Muscle layer of duodenum (tissue), 2 donors: ENCODE measurements at regions not wholly inside any gene's neighbourhood (a gene's known extent, or its start where the extent isn't known, plus 50 kb on each side); places are given as distances from the start of the nearest gene placed in this dataset.

Experiments
- H3K27ac ChIP-seq: one replicate; pipeline ENCODE4 v1.7.0; 2013; ENCODE audit warnings: mild to moderate bottlenecking, low read length
- H3K27me3 ChIP-seq: one replicate; pipeline ENCODE4 v1.7.0; 2013; ENCODE audit warnings: low read depth, mild to moderate bottlenecking, control low read depth, low read length
- H3K36me3 ChIP-seq, 2 donors: one replicate each; pipeline ENCODE4 v1.7.0; 2013; ENCODE audit warnings: low read length in 2 of 2, control low read depth in 1 of 2, mild to moderate bottlenecking in 1 of 2; ENCODE audit not compliant: insufficient read depth in 2 of 2, control insufficient read depth in 1 of 2
- H3K4me1 ChIP-seq, 2 donors: one replicate each; pipeline ENCODE4 v1.7.0; 2013; ENCODE audit warnings: low read length in 2 of 2, mild to moderate bottlenecking in 2 of 2, control low read depth in 1 of 2, moderate library complexity in 1 of 2; ENCODE audit not compliant: insufficient read depth in 2 of 2, control insufficient read depth in 1 of 2
- H3K4me3 ChIP-seq, 2 donors: one replicate each; pipeline ENCODE4 v1.7.0; 2013; ENCODE audit warnings: low read length in 2 of 2, low read depth in 1 of 2, mild to moderate bottlenecking in 1 of 2
- H3K9me3 ChIP-seq, 2 donors: one replicate each; pipeline ENCODE4 v1.7.0; 2013; ENCODE audit warnings: low read length in 2 of 2, control low read depth in 1 of 2, mild to moderate bottlenecking in 1 of 2; ENCODE audit not compliant: control insufficient read depth in 1 of 2
- donor health status: healthy.

DNA sequence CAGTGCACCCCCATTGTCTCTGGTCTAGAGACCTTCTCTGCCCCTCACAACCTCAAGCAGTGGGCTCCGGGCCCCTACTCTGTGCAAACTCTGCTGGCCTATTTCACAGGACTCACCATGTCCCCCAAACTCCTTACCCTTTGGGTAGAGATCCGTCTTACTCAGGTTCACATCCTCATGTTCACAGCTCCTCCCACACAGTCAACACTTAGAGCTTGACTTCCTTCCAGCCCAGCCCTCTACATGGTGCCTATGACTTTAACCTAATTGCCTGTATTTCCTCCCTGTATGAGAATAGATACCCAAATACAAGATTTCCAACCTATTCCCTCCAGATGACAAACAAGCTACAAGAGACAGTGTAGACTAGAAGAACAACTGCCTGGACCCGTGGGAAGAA is 528.6 kb upstream of the JARID2 start:
- Histone ChIP-seq H3K4me3 (no peak overlapping the region), H3K9me3 (no peaks in the 10 kb centered on the region), H3K27ac (no peak overlapping the region), H3K4me1 (no peaks in the 10 kb centered on the region), H3K36me3 (no peaks in the 10 kb centered on the region), H3K27me3 (no peaks in the 10 kb centered on the region)

DNA sequence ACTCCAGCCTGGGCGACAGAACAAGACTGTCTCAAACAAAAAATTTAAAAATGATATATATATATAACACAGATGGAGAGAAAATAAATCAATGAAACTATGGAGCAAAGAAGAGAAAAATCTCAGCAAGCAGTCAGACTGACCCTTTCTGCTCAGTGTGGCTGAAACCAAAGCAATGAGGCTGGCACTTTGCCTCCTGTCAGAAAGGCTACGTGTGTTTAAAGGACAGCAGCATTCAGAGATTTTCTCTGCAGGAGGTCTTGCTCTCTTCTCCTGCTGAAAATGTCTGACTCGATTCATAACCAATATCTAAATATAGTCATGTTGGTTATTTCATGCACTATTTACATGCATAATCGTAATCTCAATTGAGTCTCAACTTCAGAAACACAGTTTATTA is 527.0 kb upstream of the JARID2 start:
- Histone ChIP-seq H3K4me1 (no peaks in the 10 kb centered on the region), H3K36me3 (no peaks in the 10 kb centered on the region), H3K9me3 (no peaks in the 10 kb centered on the region), H3K27me3 (no peaks in the 10 kb centered on the region), H3K27ac (no peak overlapping the region), H3K4me3 (no peak overlapping the region)

DNA sequence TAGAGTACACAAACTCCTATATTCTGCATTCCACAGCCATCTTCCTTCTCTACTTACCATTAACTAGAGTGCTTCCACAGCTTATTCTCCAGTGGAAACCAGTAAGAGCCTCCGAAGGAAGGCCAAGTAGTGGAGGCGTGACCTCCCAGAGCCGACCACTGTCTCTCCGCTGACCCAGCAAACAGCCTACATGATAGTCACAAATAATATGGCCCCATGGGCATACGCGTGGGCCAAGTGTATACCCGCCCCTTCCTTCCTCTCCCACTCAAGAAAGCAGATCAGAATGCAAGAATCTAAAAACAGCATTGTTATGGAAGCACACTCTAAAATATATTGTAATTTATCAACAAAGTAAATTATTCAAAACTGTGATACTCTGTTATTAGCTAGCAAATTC is 526.6 kb upstream of the JARID2 start:
- Histone ChIP-seq H3K36me3 (no peaks in the 10 kb centered on the region), H3K27ac (no peak overlapping the region), H3K27me3 (no peaks in the 10 kb centered on the region), H3K4me1 (no peaks in the 10 kb centered on the region), H3K9me3 (no peaks in the 10 kb centered on the region), H3K4me3 (no peak overlapping the region)

DNA sequence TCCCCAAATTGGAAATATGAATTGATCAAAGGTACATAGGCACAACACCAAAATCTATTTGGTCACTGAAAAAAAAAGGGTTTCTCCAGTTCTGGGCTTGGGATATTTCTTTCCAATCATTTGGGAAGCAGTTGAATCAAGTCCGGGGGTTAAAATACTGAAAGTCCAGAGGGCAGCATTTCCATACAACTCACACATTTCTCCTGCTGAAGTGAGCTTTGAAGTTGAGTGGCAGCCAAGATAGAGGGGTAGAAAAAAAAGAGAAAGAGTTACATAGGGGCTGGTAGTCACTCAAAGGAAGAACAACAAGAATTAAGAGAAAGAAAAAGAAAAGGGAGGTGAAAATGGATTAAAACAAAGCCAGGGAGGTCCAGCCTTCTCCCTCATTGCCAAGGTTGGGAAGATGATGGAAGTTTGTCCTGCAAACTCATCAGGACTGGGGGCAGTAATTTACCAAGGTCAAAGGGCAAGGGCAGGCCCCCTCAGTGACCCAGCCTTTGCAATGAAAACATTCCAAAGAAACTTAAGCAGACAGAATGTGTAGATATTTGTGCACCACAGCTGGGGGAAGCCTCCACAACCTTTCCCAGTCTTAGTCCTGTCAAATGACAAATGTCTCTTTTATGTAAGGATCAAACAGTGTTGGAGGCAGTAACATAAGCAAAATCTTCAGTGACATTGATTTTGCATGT is 525.3 kb upstream of the JARID2 start:
- Histone ChIP-seq H3K27me3 (no peaks in the 10 kb centered on the region), H3K36me3 (no peaks in the 10 kb centered on the region), H3K4me3 (no peak overlapping the region), H3K27ac (peak overlapping the region; percentile 12), H3K4me1 (no peaks in the 10 kb centered on the region), H3K9me3 (no peaks in the 10 kb centered on the region)

DNA sequence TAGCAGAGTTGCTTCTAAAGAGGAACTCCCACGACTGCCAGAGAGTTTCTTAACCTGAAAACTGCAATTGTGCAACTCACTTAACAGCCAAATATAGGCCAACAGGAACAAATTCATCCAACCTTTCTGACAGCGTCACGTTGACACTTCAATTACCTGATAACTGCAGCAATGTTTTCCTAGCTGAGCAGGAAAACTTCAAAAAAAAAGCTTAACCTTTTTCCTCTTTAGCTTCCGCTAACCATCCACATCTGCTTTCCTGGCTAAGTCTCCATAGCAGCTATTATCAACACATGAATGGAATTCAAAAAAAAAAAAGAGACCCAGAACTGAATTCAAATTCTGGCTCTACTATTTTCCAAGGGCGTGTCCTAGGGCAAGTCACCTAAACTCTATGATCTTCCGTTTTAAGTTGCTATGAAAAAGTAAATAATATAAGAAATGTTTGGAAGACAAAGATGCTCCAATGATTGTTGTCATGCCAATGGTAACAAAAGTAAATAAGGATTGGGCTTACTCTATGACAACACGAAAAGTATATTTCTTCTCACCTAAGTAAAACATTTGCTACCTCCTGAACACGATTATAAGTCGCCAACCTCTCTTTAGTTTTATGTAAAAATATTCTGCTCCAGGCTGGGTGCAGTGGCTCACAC is 524.6 kb upstream of the JARID2 start:
- H3K4me3 ChIP-seq: no peak overlapping the region
- H3K36me3 ChIP-seq: no peaks in the 10 kb centered on the region
- H3K27me3 ChIP-seq: no peaks in the 10 kb centered on the region
- H3K9me3 ChIP-seq: no peaks in the 10 kb centered on the region
- no peaks in the 10 kb centered on the region for H3K4me1 ChIP-seq
- H3K27ac ChIP-seq: peak overlapping the region; percentile 12

DNA sequence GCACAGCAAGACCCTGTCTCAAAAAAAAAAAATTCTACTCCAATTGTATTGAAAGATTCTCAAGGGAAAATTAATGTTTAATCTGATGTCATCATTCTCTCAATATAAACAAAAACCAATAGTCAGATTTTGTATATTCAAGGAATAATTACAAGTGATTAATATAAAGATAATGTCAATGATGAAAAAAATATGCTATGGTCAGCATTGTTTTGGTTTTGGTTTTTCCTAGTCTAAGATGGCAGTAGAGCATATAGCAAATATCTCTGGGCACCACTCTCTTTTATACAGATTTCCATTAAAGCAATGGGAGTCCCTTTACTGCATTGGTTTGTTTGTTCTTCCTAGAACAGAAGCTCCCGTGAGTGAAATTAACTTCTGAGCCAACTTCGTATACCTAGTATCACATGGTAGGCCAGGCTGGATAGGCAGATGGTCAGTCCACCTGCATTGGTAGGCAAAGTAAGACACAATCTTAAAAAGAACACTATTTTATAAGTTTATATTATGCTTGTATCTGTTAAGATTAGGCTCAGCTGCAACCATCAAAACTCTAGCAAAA is 523.8 kb upstream of the JARID2 start:
- Histone ChIP-seq H3K4me1 (no peaks in the 10 kb centered on the region), H3K27ac (no peak overlapping the region), H3K9me3 (no peaks in the 10 kb centered on the region), H3K4me3 (no peak overlapping the region), H3K27me3 (no peaks in the 10 kb centered on the region), H3K36me3 (no peaks in the 10 kb centered on the region)

DNA sequence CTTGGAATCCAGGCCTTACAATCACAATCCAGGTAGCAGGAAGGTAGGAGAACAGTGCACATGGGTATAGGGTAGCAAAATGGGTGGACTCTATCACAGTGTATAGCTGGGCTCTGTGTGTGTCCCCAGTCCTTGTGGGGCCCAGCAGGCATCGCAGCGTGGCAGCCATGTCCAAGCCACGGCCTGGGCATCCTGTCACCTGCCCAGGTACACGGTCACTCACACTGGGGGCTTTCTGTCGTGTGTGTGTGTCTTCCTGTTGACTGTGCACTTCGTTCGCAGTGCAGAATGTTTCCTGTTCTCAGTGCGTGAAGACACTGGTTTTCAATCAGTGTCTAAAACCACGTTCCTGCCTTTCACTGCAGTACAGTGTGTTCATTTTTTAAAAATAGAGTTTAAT is 523.2 kb upstream of the JARID2 start:
- Histone ChIP-seq H3K27ac (no peak overlapping the region), H3K4me1 (no peaks in the 10 kb centered on the region), H3K27me3 (no peaks in the 10 kb centered on the region), H3K9me3 (no peaks in the 10 kb centered on the region), H3K4me3 (no peak overlapping the region), H3K36me3 (no peaks in the 10 kb centered on the region)

DNA sequence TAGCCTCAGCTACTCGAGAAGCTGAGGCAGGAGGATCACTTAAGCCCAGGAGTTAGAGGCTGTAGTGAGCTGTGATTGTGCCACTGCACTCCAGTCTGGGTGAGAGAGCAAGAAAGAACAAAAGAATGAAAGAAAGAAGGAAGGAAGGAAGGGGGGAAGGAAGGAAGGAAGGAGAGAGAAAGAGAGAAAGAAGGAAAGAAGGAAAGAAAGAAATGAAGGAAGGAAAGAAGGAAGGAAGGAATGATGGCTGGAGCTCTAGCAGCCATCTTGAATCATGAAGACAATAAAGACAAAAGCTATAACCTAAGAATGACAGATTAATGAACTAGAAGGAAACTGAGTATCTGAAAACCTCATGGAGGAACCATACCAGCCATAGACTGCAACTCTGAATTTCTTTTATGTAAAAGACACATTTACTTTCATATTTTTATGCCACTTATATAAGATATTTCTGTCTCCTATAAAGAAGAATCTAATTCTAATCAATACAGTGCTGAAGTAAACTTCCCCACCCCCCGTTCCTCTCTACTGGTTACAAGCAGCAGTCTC is 522.3 kb upstream of the JARID2 start:
- Histone ChIP-seq H3K36me3 (no peaks in the 10 kb centered on the region), H3K27me3 (no peaks in the 10 kb centered on the region), H3K4me3 (no peak overlapping the region), H3K9me3 (no peaks in the 10 kb centered on the region), H3K27ac (no peak overlapping the region), H3K4me1 (no peaks in the 10 kb centered on the region)

DNA sequence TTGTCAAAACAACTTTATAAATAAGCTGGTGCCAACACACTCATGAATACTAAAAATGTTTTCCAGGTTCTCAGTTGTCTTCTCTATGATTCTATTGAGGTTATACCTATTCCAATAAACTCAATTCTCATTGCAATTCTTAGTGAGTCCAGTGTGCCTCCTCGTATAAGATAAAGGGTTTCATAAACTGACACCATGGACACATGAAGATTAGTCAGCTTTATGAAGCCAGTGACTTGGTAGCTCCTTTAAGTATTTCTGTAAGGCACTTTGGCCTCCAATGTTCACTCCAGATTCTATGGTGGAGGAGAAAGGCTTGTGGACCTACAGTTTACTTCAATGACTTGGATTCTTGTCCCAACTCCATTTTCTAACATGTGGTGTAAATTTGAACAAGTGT is 521.3 kb upstream of the JARID2 start:
- no peaks in the 10 kb centered on the region for H3K9me3 ChIP-seq

DNA sequence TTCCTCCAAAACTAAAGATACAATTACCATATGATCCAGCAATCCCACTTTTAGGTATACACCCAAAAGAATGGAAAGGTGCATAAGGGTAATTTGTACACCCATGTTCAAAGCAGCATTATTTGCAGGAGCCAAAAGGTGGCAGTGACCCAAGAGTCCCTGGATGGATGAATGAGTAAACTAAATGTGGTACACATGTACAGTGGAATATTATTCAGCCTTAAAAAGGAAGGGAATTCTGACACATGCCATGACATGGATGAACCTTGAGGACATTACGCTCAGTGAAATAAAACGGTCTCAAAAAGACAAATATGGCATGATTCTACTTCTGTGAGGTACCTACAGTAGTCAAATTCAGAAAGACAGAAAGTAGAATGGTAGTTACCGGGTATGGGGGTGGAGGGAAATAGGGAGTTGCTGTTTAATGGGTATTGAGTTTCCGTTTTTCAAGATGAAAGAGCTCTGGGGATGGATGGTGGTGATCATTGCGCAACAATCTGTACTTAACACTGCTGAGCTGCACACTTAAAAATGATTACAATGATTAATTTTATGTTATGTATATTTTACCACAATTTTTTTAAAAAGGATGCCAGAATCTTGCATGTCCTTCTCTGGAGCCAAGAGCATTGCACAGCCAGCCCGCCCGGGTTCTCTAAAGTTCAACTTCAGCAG is 518.9 kb upstream of the JARID2 start:
- H3K4me1 ChIP-seq: no peaks in the 10 kb centered on the region
- no peak overlapping the region for H3K27ac ChIP-seq
- no peaks in the 10 kb centered on the region for H3K9me3 ChIP-seq
- no peaks in the 10 kb centered on the region for H3K27me3 ChIP-seq
- no peaks in the 10 kb centered on the region for H3K36me3 ChIP-seq
- no peak overlapping the region for H3K4me3 ChIP-seq

More for the DNA sequence above, 521.3 kb upstream of the JARID2 start:
- no peaks in the 10 kb centered on the region for H3K36me3 ChIP-seq
- no peaks in the 10 kb centered on the region for H3K27me3 ChIP-seq
- H3K4me1 ChIP-seq: no peaks in the 10 kb centered on the region
- H3K27ac ChIP-seq: no peak overlapping the region
- H3K4me3 ChIP-seq: no peak overlapping the region
